BLaER1 treated with 17β-estradiol and CSF1 and Interleukin-3, amounts not matched to agents 10 nM and 100 nM (cell line): ENCODE measurements at regions not wholly inside any gene's neighbourhood (a gene's known extent, or its start where the extent isn't known, plus 50 kb on each side); places are given as distances from the start of the nearest gene placed in this dataset.

Experiments
- H3K27ac ChIP-seq, 11 experiments: shearing (Covaris generic); formaldehyde crosslinking; 2 replicates each; pipeline ENCODE4 v1.8.1; 2022
- H3K27me3 ChIP-seq, 11 experiments: shearing (Covaris generic); formaldehyde crosslinking; 2 replicates each; pipeline ENCODE4 v1.8.1; 2022
- H3K36me3 ChIP-seq, 11 experiments: shearing (Covaris generic); formaldehyde crosslinking; 2 replicates each; pipeline ENCODE4 v1.8.1; 2022
- H3K4me1 ChIP-seq, 10 experiments: shearing (Covaris generic); formaldehyde crosslinking; 2 replicates each; pipeline ENCODE4 v1.8.1; 2022
- H3K4me2 ChIP-seq, 11 experiments: shearing (Covaris generic); formaldehyde crosslinking; 2 replicates each; pipeline ENCODE4 v1.8.1; 2022
- H3K4me3 ChIP-seq, 10 experiments: shearing (Covaris generic); formaldehyde crosslinking; 2 replicates each; pipeline ENCODE4 v1.8.1; 2022
- H3K9ac ChIP-seq, 11 experiments: shearing (Covaris generic); formaldehyde crosslinking; 2 replicates each; pipeline ENCODE4 v1.8.1; 2022
- H3K9me3 ChIP-seq, 11 experiments: shearing (Covaris generic); formaldehyde crosslinking; replicated peaks in 1 of 11; 2 replicates each; pipeline ENCODE4 v1.8.1; 2022
- H4K20me1 ChIP-seq, 11 experiments: shearing (Covaris generic); formaldehyde crosslinking; 2 replicates each; pipeline ENCODE4 v1.8.1; 2022
- Cebpa-rat ChIP-seq, 11 experiments: shearing (Covaris generic); IDR thresholded peaks; 2 replicates each; pipeline ENCODE4 v1.8.1; 2022

DNA sequence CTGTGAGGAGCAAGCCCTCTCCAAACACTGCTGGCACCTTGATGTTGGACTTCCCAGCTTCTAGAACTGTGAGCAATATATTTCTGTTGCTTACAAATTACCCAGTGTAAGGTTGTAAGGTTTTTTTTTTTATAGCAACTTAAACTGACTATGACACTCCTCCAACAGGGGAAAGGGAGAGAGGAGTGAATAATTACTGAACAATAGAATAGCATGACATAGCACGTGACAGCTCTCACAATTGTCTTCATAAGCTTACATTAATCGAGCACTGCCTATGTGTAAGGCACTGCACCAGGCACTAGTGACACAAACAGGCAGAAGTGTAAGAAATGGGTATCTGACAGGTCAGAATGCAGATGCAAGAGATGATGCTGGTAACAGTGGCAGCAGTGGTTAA, 136.9 kb downstream of the FAT3 start:
- Histone ChIP-seq H3K9ac (no peak overlapping the region), H3K36me3 (no peaks in the 10 kb centered on the region), H3K9me3 (no peaks in the 10 kb centered on the region), H3K27ac (no peak overlapping the region), H3K4me3 (no peak overlapping the region), H3K4me2 (no peak overlapping the region), H3K4me1 (no peaks in the 10 kb centered on the region), H3K27me3 (no peaks in the 10 kb centered on the region), H4K20me1 (no peaks in the 10 kb centered on the region)
- no peak for TF ChIP-seq Cebpa-rat (IDR thresholded peaks at IDR 0.05)

DNA sequence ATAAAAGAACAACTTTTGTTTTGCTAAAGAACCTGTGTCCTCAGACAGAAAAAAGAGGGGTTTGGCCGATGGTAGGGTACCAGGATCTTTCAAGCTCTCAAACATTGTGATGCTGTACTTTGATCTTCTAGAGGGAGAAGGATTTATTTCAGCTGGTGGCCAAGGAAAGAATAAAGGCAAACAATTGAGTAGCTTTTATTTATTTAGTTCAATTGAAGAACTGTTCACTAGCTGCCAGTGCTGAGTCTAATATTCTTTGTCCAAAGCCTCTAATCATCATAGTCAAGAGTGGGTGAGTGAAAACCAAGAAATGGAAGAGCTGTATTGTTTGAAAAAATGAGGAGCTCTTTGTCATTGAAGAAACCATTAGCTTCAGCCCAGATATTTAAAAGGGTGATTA, 138.4 kb downstream of the FAT3 start:
- no peaks in the 10 kb centered on the region for H3K4me1 ChIP-seq
- no peak overlapping the region for H3K27ac ChIP-seq
- no peaks in the 10 kb centered on the region for H4K20me1 ChIP-seq
- H3K9ac ChIP-seq: no peak overlapping the region
- H3K36me3 ChIP-seq: no peaks in the 10 kb centered on the region
- H3K9me3 ChIP-seq: no peaks in the 10 kb centered on the region
- H3K4me2 ChIP-seq: no peak overlapping the region
- no peaks in the 10 kb centered on the region for H3K27me3 ChIP-seq
- no peak for TF ChIP-seq Cebpa-rat (IDR thresholded peaks at IDR 0.05)
- no peak overlapping the region for H3K4me3 ChIP-seq

DNA sequence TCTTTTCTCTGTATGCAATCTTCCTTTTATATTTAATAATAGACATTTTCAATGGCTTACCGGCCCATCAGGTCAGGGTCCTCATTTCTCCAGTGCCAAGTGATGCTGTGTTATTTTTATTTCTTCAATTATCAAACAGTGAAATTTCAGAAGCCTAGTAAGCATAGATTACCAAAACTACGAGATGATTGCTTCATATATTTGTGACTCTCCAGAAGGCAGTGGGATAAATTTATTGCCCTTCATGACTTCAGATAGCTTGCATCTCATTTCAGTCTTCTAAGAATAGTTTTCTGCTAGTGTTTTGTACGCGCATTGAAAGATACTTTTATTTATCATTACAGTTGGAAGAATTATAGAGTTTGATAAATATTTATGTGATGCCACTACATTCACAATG, 139.6 kb downstream of the FAT3 start:
- no peaks in the 10 kb centered on the region for H3K27me3 ChIP-seq
- no peaks in the 10 kb centered on the region for H3K4me1 ChIP-seq
- H3K9ac ChIP-seq: no peak overlapping the region
- H3K4me2 ChIP-seq: no peak overlapping the region
- no peaks in the 10 kb centered on the region for H3K36me3 ChIP-seq
- H3K4me3 ChIP-seq: no peak overlapping the region
- no peak overlapping the region for H3K27ac ChIP-seq
- no peaks in the 10 kb centered on the region for H4K20me1 ChIP-seq
- TF ChIP-seq Cebpa-rat (IDR thresholded peaks at IDR 0.05): no peak
- no peaks in the 10 kb centered on the region for H3K9me3 ChIP-seq

DNA sequence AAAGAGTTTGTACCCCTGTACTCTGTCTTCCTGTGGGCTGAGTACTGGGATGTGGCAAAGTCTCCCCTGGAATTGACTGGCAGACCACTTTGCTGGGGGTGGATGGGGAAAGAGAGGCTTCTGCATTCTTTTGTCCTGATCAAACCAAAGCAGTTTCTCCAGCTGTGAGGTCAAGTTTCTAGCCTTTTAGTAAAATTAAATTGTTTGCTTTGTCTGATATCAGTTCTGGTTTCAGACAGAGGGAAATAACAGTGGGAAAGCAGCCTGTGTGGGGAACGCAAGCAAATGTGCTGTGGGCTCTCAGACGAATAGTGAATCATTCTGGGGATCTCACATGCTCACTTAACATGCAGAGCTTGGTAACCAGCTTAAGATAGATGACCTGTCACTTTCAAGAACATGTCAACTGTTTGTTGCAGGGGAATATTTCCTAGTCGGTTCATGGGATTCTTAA, 151.6 kb downstream of the FAT3 start:
- H3K4me1 ChIP-seq: no peaks in the 10 kb centered on the region
- no peak overlapping the region for H3K27ac ChIP-seq
- H3K9ac ChIP-seq: no peak overlapping the region
- TF ChIP-seq Cebpa-rat (IDR thresholded peaks at IDR 0.05): no peak
- no peaks in the 10 kb centered on the region for H3K36me3 ChIP-seq
- H4K20me1 ChIP-seq: no peaks in the 10 kb centered on the region
- H3K4me3 ChIP-seq: no peak overlapping the region
- no peaks in the 10 kb centered on the region for H3K27me3 ChIP-seq
- H3K4me2 ChIP-seq: no peak overlapping the region
- H3K9me3 ChIP-seq: no peaks in the 10 kb centered on the region

DNA sequence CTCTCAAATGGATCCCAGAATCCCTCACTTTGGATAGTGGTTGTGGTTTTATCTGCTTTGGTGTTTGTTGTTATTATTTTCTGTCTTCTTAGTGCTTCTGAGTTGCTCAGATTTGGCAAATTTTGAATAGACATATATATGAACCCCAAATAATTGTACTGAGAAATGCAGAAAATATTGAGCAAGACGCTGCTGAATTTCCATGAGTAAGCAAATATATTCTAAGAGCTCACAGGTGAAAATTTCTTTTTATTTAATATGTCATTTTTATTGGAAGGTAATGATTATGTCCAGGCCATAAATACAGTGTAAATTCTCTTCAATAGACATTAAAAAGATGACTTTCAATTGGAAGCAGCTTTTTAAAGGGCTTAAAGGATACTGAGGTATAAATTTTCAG, 152.1 kb downstream of the FAT3 start:
- Histone ChIP-seq H3K4me2 (no peak overlapping the region), H3K4me3 (no peak overlapping the region), H4K20me1 (no peaks in the 10 kb centered on the region), H3K27me3 (no peaks in the 10 kb centered on the region), H3K4me1 (no peaks in the 10 kb centered on the region), H3K9me3 (no peaks in the 10 kb centered on the region), H3K9ac (no peak overlapping the region), H3K27ac (no peak overlapping the region), H3K36me3 (no peaks in the 10 kb centered on the region)
- TF ChIP-seq Cebpa-rat (IDR thresholded peaks at IDR 0.05): no peak

DNA sequence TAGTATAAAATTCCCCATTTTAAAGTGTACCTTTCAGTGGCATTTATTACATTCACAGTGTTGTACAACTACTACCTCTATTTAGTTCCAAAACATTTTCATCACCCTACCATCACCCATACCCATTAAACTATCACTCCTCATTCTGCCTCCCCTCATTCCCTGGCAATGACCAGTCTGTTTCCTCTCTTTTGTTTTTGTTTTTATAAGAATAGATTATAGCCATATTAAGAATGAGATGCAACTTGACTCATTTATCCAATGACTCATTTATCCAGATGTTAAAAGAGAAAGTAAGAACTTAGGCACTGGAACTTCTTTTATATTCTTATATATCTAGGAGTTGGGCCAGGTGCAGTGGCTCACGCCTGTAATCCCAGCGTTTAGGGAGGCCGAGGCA, 156.3 kb downstream of the FAT3 start:
- no peak for TF ChIP-seq Cebpa-rat (IDR thresholded peaks at IDR 0.05)
- no peak overlapping the region for H3K4me3 ChIP-seq

DNA sequence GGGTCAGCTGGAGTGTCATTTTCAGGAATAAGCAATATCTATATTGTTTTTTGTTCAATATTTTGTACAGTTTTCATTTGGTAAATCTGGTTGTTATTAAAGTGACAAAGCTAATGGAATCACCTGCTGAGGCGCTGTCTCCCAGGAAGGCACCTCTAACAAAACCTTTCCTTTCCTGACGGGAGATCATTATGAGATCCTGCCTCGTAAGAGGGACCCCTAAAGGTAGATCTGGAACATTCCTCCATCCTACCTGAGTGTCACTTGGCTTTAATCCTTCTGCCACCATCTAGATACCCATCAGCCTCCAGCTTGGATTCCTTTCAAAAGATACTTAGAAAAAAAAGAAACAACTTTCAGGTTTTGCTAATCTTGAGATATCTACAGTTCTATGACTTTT, 157.7 kb downstream of the FAT3 start:
- Histone ChIP-seq H3K4me2 (no peak overlapping the region), H4K20me1 (no peaks in the 10 kb centered on the region), H3K27ac (no peak overlapping the region), H3K9ac (no peak overlapping the region), H3K4me3 (no peak overlapping the region), H3K9me3 (no peaks in the 10 kb centered on the region), H3K27me3 (no peaks in the 10 kb centered on the region), H3K4me1 (0 out of 20 replicates have a peak, but pooled peaks cover 0 to 8% (median 0%) of the 10 kb centered on the region in 10 experiments), H3K36me3 (no peaks in the 10 kb centered on the region)
- TF ChIP-seq Cebpa-rat (IDR thresholded peaks at IDR 0.05): no peak

More for the DNA sequence above, 156.3 kb downstream of the FAT3 start:
- Histone ChIP-seq H4K20me1 (no peaks in the 10 kb centered on the region), H3K9me3 (no peaks in the 10 kb centered on the region), H3K4me1 (0 out of 20 replicates have a peak, but pooled peaks cover 0 to 8% (median 0%) of the 10 kb centered on the region in 10 experiments), H3K27me3 (no peaks in the 10 kb centered on the region), H3K27ac (no peak overlapping the region), H3K4me2 (no peak overlapping the region), H3K36me3 (no peaks in the 10 kb centered on the region), H3K9ac (no peak overlapping the region)

DNA sequence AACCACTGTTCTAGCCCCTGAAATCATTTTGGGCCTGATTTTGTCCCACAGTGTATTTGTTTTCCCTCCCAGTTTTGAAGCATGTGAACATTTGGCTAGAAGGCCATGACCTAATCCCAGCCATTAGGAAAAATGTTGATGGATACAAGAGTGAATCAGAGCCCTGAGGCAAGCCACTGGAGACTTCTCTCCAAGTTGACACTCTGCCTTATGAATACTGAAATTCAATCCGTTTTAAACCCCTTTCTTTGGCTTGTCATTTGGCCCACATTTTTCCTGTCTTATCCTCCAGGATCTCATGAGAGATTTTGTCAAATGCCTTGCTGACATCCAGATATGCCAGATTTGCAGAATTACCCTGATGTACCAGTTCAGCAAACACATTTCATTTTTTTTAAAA, 158.8 kb downstream of the FAT3 start:
- H3K4me3 ChIP-seq: no peak overlapping the region
- TF ChIP-seq Cebpa-rat (IDR thresholded peaks at IDR 0.05): no peak
- H3K4me1 ChIP-seq: 0 out of 20 replicates have a peak, but pooled peaks cover 0 to 8% (median 0%) of the 10 kb centered on the region in 10 experiments
- no peaks in the 10 kb centered on the region for H3K27me3 ChIP-seq
- no peak overlapping the region for H3K27ac ChIP-seq
- no peaks in the 10 kb centered on the region for H3K9me3 ChIP-seq
- no peaks in the 10 kb centered on the region for H4K20me1 ChIP-seq
- no peaks in the 10 kb centered on the region for H3K36me3 ChIP-seq
- no peak overlapping the region for H3K4me2 ChIP-seq
- no peak overlapping the region for H3K9ac ChIP-seq

DNA sequence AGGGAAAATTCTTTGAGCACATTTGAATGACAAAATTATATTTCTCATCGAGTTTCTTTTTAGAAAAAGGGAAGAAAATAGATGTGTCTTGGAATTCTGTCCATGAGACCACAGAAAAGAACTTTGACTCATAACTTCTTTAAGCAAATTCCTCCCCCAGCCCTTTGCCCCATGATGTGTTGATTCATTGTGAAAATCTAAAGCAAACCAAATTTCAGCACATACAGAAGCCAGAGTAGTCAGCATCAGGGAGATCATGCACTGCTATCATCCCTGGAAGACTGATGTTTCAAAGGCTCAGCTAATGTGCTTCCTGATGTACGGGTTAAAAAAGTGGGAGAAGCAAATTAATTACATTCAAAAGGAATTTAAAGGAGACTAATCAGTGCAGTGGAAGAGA, 159.7 kb downstream of the FAT3 start:
- Histone ChIP-seq H3K9ac (no peak overlapping the region), H3K9me3 (no peaks in the 10 kb centered on the region), H3K4me3 (no peak overlapping the region), H3K4me1 (0 out of 20 replicates have a peak, but pooled peaks cover 0 to 8% (median 0%) of the 10 kb centered on the region in 10 experiments), H4K20me1 (no peaks in the 10 kb centered on the region), H3K4me2 (no peak overlapping the region), H3K27me3 (no peaks in the 10 kb centered on the region), H3K27ac (no peak overlapping the region), H3K36me3 (no peaks in the 10 kb centered on the region)
- TF ChIP-seq Cebpa-rat (IDR thresholded peaks at IDR 0.05): no peak

DNA sequence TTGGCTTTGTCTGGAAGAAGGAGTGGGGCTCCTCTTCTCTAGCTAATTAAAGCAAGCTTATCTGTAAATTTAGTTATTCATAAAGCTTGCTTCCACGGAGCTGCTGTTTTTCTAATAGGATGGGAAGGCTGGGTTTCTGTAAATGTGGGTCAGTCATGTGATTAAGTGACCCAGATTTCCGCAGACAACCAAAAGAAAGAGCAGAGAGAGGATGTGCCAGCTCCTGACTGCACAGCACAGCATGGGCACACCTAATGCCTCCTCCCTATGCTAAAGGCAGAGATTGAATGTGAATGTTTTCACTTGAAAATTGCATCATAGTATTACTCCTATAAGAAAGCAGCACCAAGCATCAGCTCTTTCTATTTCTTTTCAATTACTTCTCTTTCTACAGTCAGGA, 160.2 kb downstream of the FAT3 start:
- Histone ChIP-seq H3K4me2 (no peak overlapping the region), H3K36me3 (no peaks in the 10 kb centered on the region), H3K9ac (no peak overlapping the region), H3K4me3 (no peak overlapping the region), H3K4me1 (0 out of 20 replicates have a peak, but pooled peaks cover 0 to 8% (median 0%) of the 10 kb centered on the region in 10 experiments), H3K27me3 (no peaks in the 10 kb centered on the region), H3K9me3 (no peaks in the 10 kb centered on the region), H4K20me1 (no peaks in the 10 kb centered on the region), H3K27ac (no peak overlapping the region)
- TF ChIP-seq Cebpa-rat (IDR thresholded peaks at IDR 0.05): no peak
